CD14-positive monocyte (primary cell): ENCODE measurements at regions not wholly inside any gene's neighbourhood (a gene's known extent, or its start where the extent isn't known, plus 50 kb on each side); places are given as distances from the start of the nearest gene placed in this dataset.

Experiments used
- DNase-seq, 3 donors: peaks; one replicate each; pipeline ENCODE4 v3.0.0-alpha.2; 2011 to 2022
- H2AFZ ChIP-seq: 2 replicates; pipeline ENCODE4 v1.6.0; 2012; ENCODE audit warnings: mild to moderate bottlenecking, low read depth, low read length, inconsistent platforms; ENCODE audit not compliant: insufficient read depth, poor library complexity, severe bottlenecking
- H3K27ac ChIP-seq, 2 donors: 1 replicate in 1 of 2; 2 replicates in 1 of 2; pipeline ENCODE4 v1.5.1; 2012 to 2013; ENCODE audit warnings: low read length in 2 of 2, control low read depth in 1 of 2, inconsistent platforms in 1 of 2, low read depth in 1 of 2, mild to moderate bottlenecking in 1 of 2
- H3K27me3 ChIP-seq, 2 donors: one replicate each; pipeline versions ENCODE4 v1.6.0 to v1.6.1; 2011 to 2013; ENCODE audit warnings: low read length in 2 of 2; ENCODE audit not compliant: control insufficient read depth in 2 of 2, insufficient read depth in 2 of 2
- H3K36me3 ChIP-seq, 2 donors: replicated peaks in 1 of 2; 1 replicate in 1 of 2; 2 replicates in 1 of 2; pipeline versions ENCODE4 v1.5.1 to v1.6.1; 2012 to 2013; ENCODE audit warnings: low read length in 2 of 2, control low read depth in 1 of 2, inconsistent platforms in 1 of 2, mild to moderate bottlenecking in 1 of 2; ENCODE audit not compliant: insufficient read depth in 2 of 2, control insufficient read depth in 1 of 2
- H3K4me1 ChIP-seq, 2 donors: 1 replicate in 1 of 2; 2 replicates in 1 of 2; pipeline versions ENCODE4 v1.5.1 to v1.6.1; 2012 to 2013; ENCODE audit warnings: low read length in 2 of 2, control low read depth in 1 of 2, inconsistent platforms in 1 of 2, mild to moderate bottlenecking in 1 of 2, moderate library complexity in 1 of 2; ENCODE audit not compliant: insufficient read depth in 2 of 2, control insufficient read depth in 1 of 2
- H3K4me2 ChIP-seq: replicated peaks from 2 replicates; pipeline ENCODE3; 2012; ENCODE audit warnings: low read length, moderate library complexity, mild to moderate bottlenecking; ENCODE audit not compliant: poor library complexity, severe bottlenecking; ENCODE audit errors: extremely low read depth
- H3K4me3 ChIP-seq, 3 experiments: fragments of 200-600 bp in 1 of 3; sonication (generic) in 1 of 3; replicated peaks in 1 of 3; 1 replicate in 2 of 3; 2 replicates in 1 of 3; pipeline ENCODE4 v1.5.1; 2011 to 2013; ENCODE audit warnings: low read length in 3 of 3, mild to moderate bottlenecking in 3 of 3, control low read depth in 2 of 3, low read depth in 2 of 3, inconsistent platforms in 1 of 3, moderate library complexity in 1 of 3
- H3K79me2 ChIP-seq: 2 replicates; pipeline ENCODE4 v1.6.0; 2012; ENCODE audit warnings: mild to moderate bottlenecking, control low read depth, inconsistent platforms, low read length, moderate library complexity; ENCODE audit not compliant: insufficient read depth
- H3K9ac ChIP-seq: 2 replicates; pipeline ENCODE4 v1.6.0; 2017; ENCODE audit warnings: low read length, mild to moderate bottlenecking; ENCODE audit not compliant: insufficient read depth, poor library complexity, severe bottlenecking
- H3K9me3 ChIP-seq, 2 donors: replicated peaks in 1 of 2; 1 replicate in 1 of 2; 2 replicates in 1 of 2; pipeline versions ENCODE4 v1.5.1 to v1.6.1; 2012 to 2013; ENCODE audit warnings: low read length in 2 of 2, control low read depth in 1 of 2; ENCODE audit not compliant: control insufficient read depth in 1 of 2, insufficient read depth in 1 of 2
- H4K20me1 ChIP-seq: 2 replicates; pipeline ENCODE4 v1.6.0; 2012; ENCODE audit warnings: mild to moderate bottlenecking, low read length, control low read depth, moderate library complexity; ENCODE audit not compliant: insufficient read depth
- H3K27ac Mint-ChIP-seq, 7 donors: one replicate each; pipeline ENCODE4 v1.8.0; 2020; ENCODE audit warnings: mild to moderate bottlenecking in 7 of 7, mixed read lengths in 7 of 7, moderate library complexity in 6 of 7, inconsistent platforms in 2 of 7
- H3K27me3 Mint-ChIP-seq, 3 donors: one replicate each; pipeline ENCODE4 v1.8.0; 2021 to 2022; ENCODE audit warnings: low read depth in 3 of 3, mild to moderate bottlenecking in 3 of 3, mixed read lengths in 3 of 3, moderate library complexity in 3 of 3, inconsistent platforms in 1 of 3
- H3K36me3 Mint-ChIP-seq, 2 donors: one replicate each; pipeline ENCODE4 v1.8.0; 2020; ENCODE audit warnings: mixed read lengths in 2 of 2, inconsistent platforms in 1 of 2, mild to moderate bottlenecking in 1 of 2
- H3K4me1 Mint-ChIP-seq: one replicate; pipeline ENCODE4 v1.8.0; 2020; ENCODE audit warnings: mild to moderate bottlenecking, mixed read lengths
- H3K4me3 Mint-ChIP-seq, 2 donors: one replicate each; pipeline ENCODE4 v1.8.0; 2020; ENCODE audit warnings: mild to moderate bottlenecking in 2 of 2, mixed read lengths in 2 of 2, moderate library complexity in 1 of 2
- H3K9me3 Mint-ChIP-seq, 7 donors: one replicate each; pipeline ENCODE4 v1.8.0; 2020 to 2022; ENCODE audit warnings: mixed read lengths in 7 of 7, mild to moderate bottlenecking in 6 of 7, moderate library complexity in 6 of 7, inconsistent platforms in 2 of 7
- CTCF ChIP-seq: fragments of 200-600 bp; IDR thresholded peaks from one replicate; pipeline ENCODE4 v1.8.0; 2022; ENCODE audit warnings: antibody characterized with exemption, mild to moderate bottlenecking
- WGBS: methylation state at CpG from one replicate; pipeline ENCODE4 v1.1.5; 2013; ENCODE audit warnings: missing lambda C conversion rate; ENCODE audit not compliant: insufficient coverage; 5-methylcytosine and 5-hydroxymethylcytosine counted together
- intact Hi-C, 2 donors: fragments of 100-400 bp; cut with micrococcal nuclease; formaldehyde crosslinking; loops; one replicate each; pipeline versions ENCODE4 v1.15.0 to v1.15.1; 2023

- Histone ChIP-seq H3K9ac (no peak overlapping the region), H3K4me2 (no peak overlapping the region), H3K27ac (no peak overlapping the region), H3K36me3 (no peaks in the 10 kb centered on the region), H3K4me1 (no peaks in the 10 kb centered on the region), H3K27me3 (no peaks in the 10 kb centered on the region), H3K79me2 (no peaks in the 10 kb centered on the region), H2AFZ (no peak overlapping the region), H3K9me3 (peaks cover 13 to 23% of the 10 kb centered on the region in 2 donors), H4K20me1 (no peaks in the 10 kb centered on the region), H3K4me3 (no peak overlapping the region)
- Mint-ChIP-seq H3K4me3 (no peak overlapping the region), H3K27ac (no peak overlapping the region), H3K4me1 (no peaks in the 10 kb centered on the region), H3K27me3 (no peaks in the 10 kb centered on the region), H3K9me3 (peaks cover 0 to 4% (median 2%) of the 10 kb centered on the region in 7 donors), H3K36me3 (no peaks in the 10 kb centered on the region)
- WGBS, result no CpG with 5 or more reads among the region's 1 CpG
- DNase-seq, result no peak
- TF ChIP-seq CTCF, result no peak
- intact Hi-C loops, result no loop called here
Measured at GRCh38 chr1:69088571-69088970, 479.2 kb upstream of the LRRC7 start.

GRCh38 chr1:69090170-69090569 lies 477.6 kb upstream of the LRRC7 start:
- H3K27ac Mint-ChIP-seq, result no peak overlapping the region
- intact Hi-C loops, result no loop called here
- no peaks in the 10 kb centered on the region for H3K4me1 Mint-ChIP-seq
- Histone ChIP-seq H2AFZ (no peak overlapping the region), H3K36me3 (no peaks in the 10 kb centered on the region), H3K9me3 (peaks cover 17 to 23% of the 10 kb centered on the region in 2 donors), H3K4me2 (no peak overlapping the region), H3K27ac (no peak overlapping the region), H3K27me3 (no peaks in the 10 kb centered on the region), H3K79me2 (no peaks in the 10 kb centered on the region), H3K4me1 (no peaks in the 10 kb centered on the region), H4K20me1 (no peaks in the 10 kb centered on the region), H3K4me3 (no peak overlapping the region), H3K9ac (no peak overlapping the region)
- no peak overlapping the region for H3K4me3 Mint-ChIP-seq
- no peaks in the 10 kb centered on the region for H3K36me3 Mint-ChIP-seq
- H3K27me3 Mint-ChIP-seq, result no peaks in the 10 kb centered on the region
- TF ChIP-seq CTCF, result no peak
- no peak for DNase-seq
- peaks cover 0 to 4% (median 2%) of the 10 kb centered on the region in 7 donors for H3K9me3 Mint-ChIP-seq
